Hindlimb muscle (tissue), 1 donor: ENCODE measurements at regions not wholly inside any gene's neighbourhood (a gene's known extent, or its start where the extent isn't known, plus 50 kb on each side); places are given as distances from the start of the nearest gene placed in this dataset.

Experiments used
- DNase-seq: peaks from one replicate; pipeline ENCODE4 v3.0.0-alpha.2; 2013

DNA sequence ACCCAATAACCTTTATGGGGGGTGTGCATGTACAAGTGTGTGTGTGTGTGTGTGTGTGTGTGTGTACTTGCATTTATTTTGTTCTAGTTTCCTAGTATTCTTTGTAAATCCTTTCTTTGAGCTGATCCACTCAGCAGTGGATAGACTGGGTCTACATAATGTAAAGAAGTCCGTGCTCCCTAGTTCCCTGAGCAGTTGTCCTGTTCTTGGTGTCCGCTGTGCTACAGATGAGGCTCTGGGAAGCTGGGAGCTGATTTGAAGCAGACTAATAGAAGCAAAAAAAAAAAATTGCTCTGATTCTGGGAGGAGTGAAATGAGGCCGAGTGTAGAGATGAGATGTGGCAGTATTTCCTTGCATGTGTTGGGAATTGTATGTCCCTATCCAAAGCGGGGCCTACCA, 150.4 kb upstream of the WSCD2 start:
- no peak for DNase-seq

DNA sequence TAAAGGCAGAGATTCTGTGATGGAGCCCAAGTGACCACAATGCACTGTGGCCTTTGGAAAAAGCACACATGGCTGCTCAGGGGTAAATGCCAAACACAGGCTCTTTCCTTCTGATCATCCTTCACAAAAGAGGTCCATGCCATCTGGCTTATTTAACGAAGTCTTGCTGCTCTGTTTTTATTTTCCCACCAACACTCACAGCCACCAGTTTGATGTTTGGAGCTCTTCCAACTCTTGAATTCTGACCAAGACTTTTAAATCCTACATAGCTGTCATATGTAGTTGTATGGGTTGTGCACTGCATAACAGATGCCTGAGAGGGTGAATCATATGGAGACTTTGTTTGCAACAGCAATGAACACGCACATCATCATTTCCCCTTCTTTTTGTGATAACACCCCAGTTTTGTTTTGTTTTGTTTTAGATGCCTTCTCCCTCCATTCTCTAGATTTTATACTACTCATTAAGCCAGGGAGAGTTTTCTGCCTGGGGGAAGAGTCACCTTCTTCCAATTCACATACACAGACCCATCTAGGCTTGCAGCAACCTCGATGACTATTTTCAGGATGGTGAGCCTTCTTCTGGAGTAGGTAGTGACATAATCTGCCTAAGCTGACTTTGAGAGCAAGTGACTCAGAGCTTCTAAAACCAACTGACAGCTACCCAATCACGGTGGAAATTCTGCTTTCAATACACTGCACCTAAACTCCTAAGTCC, 145.2 kb upstream of the WSCD2 start:
- DNase-seq = no peak

DNA sequence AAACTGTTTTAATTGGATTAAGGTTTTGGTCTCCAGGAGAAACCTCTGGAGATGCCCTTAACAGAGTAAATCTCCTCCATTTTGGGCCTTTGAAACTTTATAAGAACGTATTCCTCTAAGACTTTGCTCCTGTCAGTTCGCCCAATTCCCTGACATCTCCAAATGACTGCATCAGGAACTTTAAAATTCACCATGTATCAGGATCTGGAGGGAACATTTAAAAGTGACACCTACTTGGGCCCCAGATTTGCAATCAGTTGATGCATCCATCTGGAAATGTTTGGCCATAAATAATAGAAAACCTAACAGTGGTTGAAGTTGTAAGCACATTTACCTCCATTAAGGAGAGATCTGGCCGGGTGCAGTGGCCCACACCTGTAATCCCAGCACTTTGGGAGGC, 144.1 kb upstream of the WSCD2 start:
- no peak for DNase-seq

DNA sequence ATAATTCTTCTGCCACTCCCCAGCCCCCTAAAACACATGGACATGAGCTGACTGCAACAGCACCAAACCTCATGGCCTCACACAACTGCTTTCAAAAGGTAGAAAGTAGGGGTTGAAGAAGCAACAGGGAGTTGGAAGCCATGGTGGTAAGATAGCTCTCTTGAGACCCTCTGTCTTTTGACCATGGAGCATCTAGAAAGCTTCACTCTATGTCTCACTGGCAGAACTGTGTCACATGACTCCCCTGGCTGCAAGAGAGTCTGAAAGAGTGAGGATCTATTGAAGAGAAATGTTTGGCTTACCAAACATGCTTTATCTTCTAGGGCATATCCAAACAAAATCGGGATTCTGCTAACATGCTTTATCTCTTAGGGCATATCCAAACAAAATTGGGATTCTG, 142.9 kb upstream of the WSCD2 start:
- no peak for DNase-seq

DNA sequence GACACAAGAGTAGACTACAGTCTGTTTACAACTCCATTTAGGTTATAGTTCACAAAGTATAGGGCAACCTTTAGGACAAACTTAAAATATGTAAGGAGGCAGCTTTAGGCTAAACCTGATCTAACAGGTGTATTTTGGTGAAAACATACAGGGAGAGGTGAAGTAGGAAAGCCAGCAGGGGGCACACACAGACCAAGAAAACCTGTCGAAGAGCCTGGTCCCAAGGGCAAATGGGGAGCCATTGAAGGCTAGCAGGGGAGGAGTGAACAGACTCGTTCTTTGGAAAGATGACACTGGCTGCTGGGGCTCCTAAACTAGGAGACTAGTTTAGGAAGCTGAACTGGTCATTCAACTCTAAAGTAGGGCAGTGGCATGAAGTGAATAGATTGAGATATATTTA, 138.8 kb upstream of the WSCD2 start:
- DNase-seq = no peak

DNA sequence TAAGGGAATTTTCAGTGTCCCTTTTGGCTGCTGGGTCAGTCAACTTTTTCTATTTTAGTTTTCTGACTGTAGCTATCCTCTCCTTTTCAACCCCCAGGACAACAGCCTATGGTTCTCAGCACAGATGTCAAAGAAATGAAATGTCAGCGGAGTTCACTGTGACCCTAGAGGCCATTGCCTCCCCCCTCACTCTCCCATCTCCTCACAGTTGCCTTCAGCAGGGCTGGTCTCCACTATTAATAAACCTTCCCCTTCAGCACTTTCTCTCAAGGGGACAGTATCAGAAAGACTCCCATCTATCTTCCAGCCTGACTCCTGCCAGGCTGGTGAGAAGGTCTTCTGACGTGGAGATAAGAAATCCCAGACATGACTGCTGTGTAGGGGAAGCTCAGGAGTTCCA, 137.1 kb upstream of the WSCD2 start:
- no peak for DNase-seq

DNA sequence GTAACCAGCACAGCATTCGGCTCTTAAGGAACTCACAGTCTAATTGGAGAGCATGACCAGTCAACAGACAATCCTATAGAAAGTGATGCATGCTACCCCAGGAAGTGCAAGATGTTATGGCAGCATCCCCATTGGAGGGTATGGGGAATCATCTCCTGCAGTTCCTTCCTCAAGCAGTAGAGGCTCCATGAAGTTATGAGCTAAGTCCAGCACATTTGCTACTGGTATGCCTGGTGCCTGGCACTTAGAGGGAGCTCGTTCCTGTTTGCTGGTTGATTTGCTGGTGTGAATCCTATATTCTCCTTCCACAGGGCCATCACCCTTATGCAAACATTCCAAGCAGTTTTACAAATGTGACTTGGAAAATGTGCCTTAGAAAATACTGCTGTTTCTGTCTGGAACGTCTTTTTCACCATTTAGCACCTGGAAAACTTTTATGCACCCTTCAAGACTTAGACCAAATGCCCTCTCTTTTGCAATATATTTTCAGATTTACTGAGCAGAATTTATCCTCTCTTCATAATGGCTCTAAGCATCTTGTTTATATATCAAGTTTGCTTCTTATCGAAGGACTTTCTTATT, 136.1 kb upstream of the WSCD2 start:
- DNase-seq = no peak

DNA sequence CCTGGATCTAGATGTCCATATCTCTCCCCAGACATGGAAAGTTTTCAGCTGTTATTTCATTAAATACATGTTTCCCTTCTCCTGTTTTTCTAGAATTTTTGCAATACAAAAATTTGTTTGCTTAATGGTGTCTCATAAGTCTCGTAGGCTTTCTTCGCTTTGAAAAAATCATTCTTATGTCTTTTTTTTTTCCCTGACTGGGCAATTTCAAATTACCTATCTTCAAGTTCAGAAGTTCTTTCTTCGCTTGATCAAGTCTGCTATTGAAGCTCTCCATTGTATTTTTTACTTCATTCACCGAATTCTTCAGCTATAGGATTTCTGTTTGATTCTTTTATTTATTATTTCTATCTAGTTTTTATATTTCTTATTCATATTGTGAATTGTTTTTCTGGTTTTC, 130.2 kb upstream of the WSCD2 start:
- DNase-seq = no peak

DNA sequence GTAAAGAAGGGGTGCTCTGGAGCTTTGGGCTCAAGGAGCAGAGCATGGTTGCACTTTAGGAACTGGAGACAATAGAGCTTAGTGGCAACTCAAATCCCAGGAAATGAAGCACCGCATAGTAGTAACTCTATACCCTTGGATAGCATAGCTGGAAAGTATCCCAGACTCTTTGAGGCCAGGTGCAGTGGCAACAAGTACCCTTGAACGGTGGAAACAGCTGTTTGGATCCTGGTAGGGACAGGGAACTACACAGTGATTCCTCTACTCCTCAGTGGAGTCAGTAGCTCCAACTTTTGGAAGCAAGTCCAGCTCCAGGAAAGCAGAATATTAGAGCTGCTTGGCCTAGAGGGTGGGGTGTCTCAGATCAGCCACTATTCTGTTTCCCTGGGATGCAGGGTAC, 129.0 kb upstream of the WSCD2 start:
- DNase-seq = no peak

DNA sequence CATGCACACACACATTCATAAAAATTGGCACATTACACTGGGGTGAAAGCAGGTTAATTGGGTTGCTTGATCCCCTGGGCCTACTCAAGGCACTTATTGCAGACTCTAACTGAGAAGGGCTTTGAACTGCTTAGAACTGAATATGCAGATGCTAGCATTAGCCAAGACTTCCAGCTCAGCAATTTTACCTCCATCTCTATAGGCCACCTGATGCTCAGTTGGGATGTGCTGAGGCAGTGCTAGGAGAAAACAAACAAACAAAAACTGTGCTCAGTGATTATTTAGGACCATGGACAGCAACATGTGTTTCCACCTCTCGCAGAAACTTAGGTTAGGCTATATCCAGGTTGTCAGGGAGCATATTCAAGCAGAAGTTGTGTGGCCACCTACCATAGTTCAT, 124.8 kb upstream of the WSCD2 start:
- DNase-seq = no peak

DNA sequence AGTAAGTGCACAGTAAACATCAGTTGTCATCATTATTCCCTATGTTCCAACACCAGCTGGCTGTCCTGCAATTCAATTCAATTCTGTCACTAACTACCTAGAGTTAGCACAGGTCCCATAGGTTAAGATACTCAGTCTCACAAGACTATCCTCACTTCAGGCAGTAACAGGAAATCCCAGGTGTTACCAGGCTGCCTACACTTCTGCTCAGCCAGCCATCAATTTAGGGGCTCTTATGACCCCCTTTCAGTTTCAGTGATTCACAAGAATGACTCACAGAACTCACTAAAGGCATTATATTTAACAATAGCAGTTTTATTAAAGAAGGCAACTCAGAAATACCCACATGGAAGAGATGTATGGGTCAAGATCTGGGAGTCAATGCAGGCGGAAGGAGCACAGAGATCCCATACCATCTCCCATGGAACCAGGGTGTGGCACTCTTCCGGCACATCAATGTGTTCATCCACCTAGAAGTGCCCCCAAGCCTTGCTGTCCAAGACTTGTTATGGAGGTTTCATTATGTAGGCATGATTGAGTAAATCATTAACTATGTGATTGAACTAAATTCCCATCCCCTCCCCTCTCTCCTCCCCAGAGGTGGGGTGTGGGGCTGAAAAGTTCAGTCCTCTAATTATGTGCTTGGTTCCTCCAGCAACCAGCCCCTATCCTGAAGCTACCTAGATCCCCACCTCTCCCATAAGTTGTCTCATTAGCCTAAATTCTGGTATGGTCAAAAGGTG, 120.8 kb upstream of the WSCD2 start:
- no peak for DNase-seq

DNA sequence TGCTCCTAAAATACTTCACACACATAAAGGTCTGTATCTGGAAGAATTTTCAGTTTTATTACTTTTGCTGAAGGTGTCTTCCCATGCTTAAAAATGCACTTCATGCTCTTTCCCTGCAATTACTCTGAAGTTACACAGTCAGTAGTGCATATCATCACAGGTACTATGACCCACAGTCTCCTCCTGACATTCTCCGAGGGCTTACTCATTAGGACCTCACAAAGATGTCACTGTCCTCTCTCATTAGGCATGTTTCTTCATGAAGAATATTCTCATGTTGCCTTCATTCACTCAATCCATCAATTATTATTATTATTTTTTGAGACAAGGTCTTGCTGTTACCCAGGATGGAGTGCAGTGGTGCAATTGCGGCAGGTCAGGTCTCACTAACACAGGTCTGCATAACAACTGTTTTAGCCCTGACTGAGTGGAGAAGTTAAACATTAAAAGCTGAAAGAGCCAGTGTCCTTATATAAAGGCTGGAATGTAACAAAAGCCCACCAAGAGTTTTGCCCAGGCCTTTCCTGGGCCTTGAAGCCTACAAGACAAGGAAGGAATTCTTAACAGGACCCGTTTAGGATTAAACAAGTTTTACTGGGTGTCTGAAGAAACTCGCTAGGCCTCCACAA, 119.5 kb upstream of the WSCD2 start:
- DNase-seq = no peak

DNA sequence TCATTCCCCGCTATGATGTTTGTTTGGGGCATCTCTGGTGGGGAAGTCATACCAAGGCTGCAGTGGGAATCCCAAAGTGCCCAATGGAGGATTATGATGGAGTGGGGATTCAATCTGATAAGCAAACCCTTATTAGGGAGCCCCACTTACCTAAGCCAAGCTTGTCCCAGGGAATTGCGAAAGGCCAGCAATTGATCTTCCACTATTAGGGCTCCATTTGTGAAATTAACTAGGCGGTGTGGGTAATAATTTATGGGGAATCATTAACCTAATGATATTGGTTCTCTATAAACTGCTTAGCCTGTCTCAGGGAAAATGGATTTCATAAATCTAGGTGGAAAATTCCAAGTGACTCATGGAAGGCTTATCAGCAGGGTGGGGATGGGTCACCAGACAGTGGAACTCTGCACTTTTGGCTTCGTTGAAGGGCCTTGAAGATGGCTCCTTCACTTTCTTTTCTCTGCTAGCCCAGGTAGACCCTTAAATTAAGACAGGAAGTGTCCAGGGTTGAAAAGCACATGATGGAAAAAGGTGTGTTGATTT, 113.0 kb upstream of the WSCD2 start:
- DNase-seq = no peak

DNA sequence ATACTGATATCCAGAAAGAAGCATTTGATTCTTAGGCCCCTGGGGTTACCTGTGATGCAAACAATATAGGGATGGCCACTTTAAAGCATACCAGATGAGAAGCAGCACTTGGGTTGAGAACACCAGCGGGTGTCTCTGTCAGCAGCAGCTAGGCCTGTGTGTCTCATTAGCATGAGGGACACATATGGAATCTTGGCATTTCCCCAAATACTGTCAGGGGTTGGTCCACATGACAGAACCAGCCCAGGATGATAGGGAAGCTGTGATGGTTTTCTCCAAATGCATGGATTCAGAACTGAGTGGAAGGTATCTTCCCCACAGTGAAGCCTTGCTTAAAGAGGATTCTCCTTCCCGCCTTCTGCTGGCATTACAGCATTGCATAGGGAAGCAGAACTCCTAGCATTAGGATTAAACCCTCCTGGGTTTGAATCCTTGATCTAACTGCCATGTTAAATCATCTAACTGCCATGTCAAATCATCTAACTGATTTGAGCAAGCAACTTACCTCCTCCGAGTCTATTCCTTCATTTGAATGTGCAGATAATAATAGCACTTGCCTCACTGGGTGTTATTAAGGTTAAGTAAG, 111.5 kb upstream of the WSCD2 start:
- DNase-seq = no peak

DNA sequence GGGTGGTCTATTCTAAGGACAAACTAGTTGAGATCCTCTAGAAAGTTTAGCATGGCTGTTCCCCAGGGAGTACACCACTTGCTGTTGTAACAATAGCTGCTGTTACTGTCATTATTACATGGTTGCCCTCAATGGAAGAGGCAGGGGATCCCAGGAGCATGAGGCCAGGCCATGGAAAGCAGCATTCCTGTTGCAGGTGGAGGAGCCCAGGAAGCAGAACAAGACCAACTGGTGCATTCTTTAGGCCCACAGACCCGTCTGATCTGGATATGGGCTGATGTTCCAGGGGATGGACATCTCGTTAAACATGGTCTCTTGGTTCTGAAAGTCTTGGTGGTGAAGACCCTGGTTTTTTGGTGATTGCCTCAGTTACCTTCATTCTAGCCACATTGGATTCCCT, 109.2 kb upstream of the WSCD2 start:
- DNase-seq = no peak

DNA sequence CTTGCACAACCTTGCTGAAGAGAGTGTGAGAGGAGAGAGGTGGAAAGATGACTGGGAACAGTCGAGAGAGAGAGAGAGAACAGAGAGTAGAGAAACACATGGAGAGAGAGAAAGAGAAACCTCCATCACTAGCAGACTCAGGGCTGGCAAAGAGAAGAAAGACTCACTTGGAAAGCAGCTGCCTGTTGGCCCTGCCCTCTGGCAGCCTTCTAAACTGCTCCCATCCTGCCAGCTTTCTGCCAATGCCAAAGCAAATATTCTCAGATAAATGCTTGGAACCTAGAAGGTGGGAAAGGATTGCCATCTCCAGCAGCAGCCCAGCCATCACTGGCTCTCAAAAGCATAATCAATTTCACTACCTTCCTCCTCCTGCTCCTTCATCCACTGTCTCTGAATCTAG, 107.9 kb upstream of the WSCD2 start:
- DNase-seq = no peak

DNA sequence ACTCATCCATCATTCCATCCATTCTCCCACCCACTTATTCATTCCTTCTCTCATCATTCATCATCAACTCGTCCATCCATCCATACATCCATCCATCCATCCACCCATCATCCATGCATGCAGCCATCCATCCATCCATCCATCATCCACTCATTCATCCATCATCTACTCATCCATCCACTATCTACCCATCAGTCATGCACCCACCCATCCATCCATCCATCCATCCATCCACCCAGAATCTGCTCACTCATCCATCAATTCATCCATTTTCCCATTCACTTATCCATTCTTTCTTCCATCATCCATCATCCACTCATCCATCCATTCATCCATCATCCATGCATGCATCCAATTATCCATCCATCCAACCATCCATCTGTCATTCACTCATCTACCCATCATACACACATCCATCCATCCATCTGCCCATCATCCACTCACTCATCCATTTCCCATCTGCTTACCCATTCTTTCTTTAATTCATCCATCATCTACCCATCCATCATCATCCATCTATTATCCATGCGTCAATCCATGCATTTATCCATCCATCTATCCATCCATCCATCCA, 107.1 kb upstream of the WSCD2 start:
- DNase-seq = no peak

DNA sequence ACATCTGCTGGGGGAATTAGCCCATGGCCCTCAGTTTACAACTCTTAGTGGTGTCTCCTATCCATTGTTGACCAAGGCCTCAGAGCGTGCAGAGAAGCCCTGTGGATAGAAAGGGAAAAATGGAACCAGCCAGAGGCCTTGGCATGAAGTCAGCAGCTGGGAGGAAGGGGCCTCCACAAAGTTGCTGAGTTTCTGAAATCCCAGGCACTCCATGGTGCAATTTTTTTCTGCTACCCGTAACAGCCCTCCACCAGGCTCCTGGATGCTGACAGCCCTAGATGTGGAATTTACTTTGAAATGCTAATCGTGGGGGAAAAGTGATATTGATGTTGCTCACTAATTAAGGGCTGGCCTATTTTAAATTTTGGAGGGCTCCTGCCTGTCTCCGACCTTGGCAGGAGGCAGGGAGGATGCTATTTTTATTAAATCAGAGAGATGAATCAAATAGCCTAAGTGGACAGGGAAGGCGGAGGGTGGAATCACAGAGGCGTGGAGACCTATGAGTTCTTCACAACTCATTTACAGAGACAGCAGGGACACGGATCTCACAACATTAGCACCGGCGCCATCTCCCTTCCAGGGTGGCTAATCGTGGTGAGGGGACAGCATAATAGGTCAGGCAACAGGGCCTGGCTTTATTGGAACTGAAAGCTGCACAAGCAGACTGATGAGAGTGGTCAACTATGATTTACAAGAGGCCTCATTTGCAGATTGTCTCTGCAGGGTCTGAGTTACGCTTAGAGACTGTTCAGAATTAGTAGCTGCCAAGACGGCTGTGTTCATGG, 99.8 kb upstream of the WSCD2 start:
- no peak for DNase-seq

DNA sequence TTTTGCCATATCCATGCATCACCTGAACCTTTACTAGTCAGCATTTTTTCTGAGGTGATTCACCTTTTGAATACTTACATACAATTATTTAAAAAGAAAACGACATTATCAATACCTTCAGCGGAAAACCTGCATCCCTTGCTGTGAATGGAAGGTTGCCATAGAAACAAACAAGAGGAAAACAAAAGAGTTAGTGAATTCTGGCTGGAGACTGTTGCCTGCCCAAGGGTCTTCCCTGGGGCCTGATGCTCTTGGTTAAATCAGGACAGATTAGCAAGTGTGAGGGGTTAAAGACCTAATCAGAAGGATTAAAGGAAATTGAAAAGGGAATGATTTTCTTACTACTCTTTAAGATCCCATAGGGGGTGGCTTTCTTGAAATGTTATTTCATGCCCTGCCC, 96.0 kb upstream of the WSCD2 start:
- DNase-seq = no peak

DNA sequence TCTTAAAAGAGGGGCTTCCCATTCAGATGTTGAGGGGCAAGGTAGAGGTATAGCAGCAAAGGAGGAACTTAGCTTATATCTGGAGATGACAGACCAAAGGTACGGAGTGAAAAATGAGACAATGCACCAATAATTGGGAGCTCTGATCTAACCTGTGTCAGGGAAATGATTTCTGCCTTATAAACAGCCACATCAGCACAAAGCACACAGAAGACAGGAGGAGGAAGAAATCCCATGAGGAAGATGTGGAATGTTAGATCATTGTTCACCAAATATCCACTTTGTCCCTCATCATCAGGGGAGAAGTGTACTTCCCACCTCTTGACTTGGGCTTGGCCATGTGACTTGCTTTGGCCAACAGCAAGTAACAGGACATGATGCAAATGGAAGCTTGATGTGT, 93.7 kb upstream of the WSCD2 start:
- no peak for DNase-seq

DNA sequence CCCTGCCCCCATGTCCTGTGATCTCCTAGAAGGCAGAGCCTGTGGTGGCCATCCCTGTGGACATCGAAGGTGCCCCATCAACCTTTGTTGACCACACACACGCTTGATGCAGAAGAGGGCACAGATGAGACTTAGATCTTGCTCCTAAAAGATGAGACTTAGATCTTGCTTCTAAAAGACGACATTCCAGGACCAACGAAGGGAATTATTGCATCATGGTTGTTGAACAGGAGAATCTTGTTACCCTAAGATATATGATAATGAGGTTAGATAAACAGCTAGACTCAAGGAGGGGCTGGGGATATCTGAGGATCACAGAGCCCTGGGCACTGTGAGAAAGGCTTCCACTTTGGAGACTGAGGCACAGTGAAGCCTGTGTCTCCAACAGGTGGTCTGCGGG, 91.1 kb upstream of the WSCD2 start:
- DNase-seq = no peak

DNA sequence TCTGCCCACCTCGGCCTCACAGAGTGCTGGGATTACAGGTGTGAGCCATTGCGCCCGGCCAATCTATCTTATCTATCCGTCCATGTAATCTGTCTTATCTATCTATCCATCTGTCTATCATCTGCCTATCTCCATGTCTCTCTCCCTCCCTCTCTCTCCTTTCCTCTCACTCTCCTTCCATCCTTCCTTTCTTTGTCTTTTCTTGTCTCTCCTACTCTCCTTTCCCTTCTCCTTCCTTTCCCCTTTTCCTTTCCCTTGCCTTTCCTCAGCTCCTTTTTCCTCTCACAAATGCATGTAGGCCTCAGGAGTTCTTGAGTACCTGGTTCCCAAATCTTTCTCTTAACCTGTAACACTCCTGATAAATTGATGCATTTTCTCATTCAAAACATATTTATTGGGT, 89.3 kb upstream of the WSCD2 start:
- no peak for DNase-seq
